ENCODE measurements at regions not wholly inside any gene's neighbourhood (a gene's known extent, or its start where the extent isn't known, plus 50 kb on each side); places are given as distances from the start of the nearest gene placed in this dataset.

DNA sequence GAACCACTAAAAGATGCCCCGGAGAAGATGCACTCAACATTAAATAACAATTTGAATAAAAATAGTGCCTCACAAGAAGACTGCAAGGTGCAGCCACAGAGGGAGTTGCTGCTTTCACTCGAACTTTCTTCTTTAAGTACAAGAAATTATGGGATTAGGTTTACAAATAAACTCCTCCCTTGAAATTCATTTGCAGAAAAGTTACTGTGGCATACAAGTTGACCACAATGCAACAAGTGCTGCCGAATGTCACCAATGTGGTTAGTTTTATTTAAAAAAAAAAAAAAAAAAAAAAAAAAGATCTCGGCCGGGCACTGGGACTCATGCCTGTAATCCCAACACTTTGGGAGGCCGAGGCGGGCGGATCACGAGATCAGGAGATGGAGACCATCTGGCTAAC lies 76.8 kb upstream of the RAB4A start:
- DNase-seq, result no peak

DNA sequence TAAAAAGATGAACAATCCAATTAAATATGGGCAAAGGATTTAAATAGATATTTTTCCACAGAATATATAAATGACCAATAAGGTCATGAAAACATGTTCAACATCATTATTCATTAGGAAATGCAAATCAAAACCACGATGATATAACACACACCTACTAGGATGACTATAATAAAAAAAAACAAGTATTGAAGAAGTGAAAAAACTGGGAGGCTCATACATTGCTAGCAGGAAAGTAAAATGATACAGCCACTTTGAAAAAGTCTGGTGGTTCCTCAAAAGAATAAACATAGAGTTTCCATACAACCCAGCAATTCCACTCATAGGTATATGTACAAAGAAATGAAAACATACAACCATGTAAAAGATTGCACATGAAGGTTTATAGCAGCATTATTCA lies 75.7 kb upstream of the RAB4A start:
- no peak for DNase-seq

DNA sequence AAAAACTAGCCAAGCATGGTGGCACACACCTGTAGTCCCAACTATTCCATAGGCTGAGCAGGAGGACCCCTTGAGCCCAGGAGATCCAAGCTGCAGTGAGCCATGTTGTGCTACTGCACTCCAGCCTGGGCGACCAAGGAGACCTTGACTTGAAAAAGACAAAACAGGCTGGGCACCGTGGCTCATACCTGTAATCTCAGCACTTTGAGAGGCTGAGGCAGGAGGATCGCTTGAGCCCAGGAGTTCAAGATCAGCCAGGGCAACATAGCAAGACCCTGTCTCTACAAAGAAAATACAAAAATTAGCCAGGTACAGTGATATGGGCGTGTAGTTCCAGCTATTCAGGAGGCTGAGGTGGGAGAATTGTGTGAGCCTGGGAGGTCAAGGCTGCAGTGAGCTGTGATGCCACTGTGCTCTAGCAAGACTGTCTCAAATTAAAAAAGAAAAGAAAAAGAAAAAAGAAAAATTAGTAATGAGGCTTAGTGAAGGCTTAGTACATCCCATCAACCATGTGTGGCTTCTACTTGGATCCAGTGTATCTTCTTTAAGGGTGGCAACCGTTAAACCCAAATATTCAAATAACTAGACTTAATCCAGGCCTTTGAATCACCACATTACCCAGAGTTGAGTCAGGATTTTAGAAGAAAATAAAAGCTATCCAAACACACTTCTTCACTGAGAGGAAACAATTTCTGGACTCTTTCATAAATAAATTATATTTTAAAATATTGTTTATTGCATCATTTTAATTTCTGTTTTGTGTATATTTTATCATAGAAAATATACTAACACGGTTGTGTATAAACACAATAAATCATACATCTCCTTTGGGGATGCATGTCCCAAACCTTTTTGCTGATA lies 74.3 kb upstream of the RAB4A start:
- DNase-seq, result no peak

DNA sequence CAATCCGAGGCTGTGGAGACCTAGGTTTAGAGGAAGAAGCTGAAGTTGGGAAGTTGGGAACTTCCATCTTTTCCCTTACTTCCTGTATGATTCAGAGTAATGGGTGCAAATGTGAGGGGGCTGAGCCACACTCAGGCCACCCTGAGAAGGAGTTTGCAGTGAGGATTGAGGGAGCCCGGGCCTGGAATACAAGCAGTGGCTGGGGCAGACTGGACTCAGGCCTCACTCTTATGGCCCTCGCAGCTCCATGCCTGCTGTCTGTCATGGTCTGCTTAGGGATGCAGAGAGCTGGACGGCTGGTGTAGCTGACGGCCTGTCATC lies 73.7 kb upstream of the RAB4A start:
- no peak for DNase-seq

DNA sequence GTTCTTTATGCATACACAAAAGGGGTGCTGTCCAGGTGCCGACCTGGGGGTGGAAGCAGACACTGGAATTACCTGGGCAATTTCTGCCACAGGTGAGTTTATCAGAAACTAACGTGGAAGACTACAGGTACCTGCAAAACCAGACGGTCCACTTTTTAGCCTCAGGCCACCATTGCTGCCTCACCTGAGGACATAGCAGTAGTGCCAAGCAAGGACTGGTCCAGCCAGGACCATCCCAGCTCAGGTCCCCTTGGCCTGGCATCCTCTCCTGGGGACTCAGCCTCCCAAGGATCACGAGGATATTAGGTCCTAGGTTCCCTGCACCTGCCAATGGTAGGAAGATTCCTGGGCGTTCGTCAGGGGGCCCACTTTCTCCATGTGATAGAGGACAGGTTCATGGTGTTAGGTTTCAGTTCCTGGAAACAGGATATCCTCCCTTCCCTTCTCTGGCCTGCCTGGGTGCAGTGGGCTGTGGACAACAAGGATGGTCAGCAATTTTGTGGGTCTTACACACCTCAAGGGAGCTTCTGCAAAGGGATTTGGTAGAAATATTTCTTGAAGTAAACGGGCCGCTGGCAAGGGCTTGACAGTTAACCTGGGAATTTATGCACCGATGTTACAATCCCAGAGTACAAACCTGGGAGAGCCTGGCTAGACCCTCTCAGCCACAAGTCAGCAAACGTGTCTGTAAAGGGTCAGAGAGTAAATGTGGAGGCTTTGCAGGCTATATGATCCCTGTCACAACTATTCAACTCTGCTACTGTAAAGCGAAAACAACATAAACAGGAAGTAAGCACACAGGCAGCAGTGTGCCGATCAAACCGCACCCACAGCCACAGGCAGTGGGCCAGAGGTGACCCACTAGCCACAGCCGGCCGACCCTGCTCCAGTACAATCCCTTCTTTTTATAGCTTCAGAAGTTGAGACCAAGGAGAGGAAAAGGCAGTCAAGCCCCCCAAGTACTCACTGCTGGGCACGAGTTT lies 71.4 kb upstream of the RAB4A start:
- no peak for DNase-seq

DNA sequence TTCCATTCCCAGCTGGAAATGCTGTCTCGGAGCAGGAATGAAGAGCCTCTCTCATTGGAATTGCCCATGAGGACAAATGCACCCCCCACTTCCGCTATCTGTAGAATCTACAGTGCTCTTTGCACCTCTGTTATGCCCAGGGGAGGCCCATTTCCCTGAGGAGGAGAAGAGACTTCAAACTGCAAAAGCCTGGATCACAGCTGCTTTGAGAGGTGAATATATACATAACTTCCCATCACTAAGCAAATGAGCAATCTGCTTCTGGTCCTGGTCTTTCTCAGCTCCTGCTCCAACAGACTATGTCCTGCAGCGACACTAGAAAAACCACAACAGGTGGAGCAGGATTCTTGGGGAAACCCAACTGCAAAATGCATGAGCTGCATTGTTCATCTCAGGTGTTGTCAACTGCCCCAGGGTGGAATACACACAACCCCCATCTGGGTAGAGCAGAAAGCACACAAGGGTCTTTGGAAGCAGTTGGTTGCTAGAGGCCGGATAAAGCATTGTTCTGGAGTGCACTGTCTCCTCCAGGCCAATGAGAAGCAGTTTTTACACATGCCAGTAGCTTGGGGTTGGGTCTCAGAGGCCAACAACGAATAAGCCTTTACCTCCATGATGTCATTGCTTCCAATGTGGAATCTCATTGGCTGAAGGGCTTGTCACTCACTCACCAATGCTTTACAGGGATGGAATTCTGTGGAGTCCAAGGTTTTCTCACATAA lies 67.7 kb upstream of the RAB4A start:
- DNase-seq, result no peak

DNA sequence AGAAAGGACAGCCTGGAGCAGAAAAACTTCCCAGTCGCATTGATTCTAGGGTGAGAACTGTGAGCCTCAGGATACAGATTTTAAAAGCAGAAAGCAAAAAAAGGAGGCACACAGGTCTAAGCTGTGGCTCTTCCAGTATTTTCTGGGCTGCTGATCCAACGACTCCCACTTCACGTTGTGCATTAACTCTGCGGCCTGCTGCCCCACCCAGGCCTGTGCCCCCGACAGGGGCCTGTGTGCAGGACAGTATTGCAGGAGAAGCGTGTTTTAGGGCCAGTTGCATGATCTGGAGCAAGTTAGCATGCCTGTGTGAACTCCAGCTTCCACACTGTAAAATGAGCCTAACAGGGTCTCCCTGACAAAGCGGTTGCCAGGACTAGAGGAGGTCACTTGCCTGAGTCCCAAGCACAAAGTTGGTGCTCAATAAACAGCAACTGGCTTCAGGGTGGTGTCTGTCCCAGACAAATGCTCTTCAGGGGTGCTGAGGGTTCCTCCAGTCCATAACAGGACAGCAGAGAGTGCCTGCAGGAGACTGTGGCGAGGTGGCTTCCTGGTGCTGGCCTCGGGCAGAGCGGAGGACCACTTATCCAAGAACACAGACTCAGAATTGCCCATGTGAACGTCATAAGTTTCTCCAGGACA lies 66.8 kb upstream of the RAB4A start:
- no peak for DNase-seq

DNA sequence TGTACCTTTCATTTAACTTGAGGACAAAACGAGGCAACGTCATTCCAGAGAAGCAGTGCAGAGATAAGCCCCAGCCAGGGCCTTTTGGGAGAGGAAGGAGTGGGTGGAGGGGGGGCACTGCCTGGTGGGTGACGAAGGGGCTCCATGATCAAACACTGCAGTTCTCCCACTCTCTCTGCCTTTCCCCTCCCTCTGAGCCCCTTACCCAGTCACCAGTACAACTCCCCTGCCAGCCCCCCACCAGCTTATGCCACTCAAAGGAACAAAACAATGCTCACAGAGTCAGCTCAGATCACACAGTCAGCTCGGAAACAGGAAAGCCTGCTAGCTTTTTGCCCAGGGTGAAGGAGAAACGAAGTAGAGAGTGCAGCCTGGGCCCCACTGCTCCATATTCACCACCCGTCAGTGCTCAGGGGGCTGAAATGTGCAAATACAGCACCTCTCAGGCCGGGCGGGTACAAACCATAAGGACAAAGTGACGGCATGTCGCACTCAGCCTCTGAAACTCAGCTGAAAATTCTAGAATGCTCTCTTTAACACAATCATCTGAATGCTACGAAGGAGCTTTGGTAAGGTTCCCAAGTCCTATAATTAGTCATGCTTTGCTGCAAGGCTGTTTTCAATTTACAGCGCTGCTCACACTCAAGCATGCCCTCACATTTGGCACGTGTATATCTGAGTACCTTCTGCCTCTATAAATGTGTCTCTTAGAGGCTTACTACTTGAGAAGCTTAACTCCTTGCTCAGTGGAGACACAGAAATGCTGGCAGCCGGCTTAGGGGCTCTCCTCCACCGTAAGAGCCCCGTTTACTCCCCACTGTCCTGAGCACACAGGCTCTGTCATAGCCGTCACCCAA lies 65.8 kb upstream of the RAB4A start:
- DNase-seq, result no peak

DNA sequence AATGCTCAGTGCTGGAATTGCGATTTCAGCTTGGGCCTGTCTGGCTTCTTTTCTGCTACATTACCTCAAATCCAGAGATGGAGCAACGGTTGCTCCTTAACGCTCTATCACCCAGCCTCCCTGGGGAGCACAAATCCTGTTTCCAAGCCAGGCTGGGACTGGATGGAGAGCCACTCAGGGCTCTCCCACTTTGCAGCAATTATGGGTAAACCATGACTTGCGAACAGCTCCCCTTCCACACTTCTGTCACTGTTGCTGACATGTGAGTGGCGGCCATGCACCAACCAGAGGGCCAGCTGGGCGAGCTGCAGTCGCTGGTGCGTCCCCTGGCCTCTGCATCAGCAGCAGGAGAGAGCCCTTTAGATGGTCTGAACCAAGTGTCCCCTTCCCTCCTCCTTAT lies 65.1 kb upstream of the RAB4A start:
- DNase-seq, result no peak

DNA sequence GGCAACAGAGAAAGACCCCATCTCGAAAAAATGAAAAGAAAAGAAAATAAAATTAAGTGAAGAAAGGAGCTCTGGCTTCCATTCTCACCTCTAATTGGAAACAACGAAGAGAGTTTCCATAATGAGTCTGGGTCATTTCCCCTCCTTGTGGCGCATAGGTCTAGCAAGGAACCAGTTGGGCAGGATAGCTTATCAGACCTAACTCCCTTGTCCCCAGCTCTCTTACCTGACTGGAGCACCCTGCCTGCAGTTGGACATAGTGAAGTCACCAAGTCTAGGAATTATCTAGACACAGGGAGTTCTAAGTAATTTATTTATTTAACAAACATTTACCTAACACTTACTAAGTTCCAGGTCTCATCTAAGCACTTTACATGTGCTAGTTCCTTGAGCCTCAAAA lies 63.0 kb upstream of the RAB4A start:
- no peak for DNase-seq

DNA sequence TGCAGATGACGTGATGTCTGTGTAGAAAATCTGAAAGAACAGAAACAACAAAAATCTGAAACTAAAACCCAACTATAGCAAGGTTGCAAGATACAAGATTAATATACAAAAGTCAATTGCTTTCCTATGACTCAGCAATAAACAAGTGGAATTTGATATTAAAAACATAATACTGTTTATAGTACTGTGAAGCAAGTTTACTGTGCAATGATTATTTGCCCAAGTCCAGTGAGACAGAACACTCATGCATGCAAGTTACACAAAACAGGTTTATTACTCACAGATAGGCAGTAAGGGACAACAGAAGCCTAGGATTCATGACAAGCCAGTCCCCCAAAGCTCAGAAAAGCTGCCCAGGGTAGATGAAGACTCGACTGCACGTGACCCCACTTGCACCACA lies 62.4 kb upstream of the RAB4A start:
- DNase-seq, result no peak

DNA sequence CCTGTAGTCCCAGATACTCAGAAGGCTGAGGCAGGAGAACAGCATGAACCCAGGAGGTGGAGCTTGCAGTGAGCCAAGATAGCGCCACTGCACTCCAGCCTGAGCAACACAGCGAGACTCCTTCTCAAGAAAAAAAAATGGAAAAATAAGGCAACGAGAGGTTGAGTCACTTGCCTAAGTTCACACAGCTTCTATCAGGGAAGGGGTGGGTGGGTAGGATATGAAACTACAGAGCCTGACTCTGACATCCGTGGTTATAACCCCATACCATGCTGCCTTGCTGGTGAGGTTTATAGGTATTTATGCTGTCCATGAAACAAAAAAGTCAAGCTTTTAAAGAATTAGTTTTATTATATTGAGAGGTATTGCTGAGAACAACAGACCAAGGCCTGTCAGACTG lies 61.5 kb upstream of the RAB4A start:
- DNase-seq, result no peak

DNA sequence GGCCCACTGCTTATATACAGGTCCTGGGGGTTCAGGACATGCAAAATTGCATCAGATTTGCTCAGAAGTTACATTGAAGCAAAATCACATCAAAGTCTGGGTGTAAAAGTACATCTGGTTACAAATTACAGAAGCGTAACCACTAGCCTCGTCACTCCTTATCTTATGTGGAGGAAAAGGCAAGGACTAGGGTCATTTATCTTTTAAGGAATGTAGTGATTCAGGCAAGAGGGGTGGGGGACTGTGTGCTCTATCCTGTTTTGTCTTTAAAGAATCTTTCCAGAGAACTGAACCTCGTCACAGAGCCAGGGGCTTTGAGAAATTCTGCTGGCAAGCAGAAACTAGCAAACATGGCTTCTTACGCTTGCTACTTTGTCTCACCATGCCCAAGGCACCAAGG lies 61.1 kb upstream of the RAB4A start:
- DNase-seq, result no peak

DNA sequence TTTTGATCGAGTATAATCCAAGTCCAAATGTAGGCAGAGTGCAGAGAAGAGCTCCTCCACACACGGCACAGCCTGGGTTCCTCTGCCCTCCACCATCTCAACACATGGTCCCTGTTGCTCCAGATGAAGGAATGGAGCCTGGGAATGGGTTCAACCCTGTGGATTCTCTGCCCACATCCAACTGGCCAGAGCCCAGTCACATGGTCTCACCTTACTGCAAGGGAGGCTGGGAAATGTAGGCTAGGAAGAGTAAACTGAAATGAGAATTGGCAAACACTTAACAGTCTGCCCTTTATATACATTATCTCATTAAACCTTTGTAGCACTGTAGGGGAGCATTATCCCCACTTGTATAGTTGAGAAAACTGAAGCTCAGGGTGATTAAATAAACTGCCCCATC lies 60.1 kb upstream of the RAB4A start:
- DNase-seq, result no peak

DNA sequence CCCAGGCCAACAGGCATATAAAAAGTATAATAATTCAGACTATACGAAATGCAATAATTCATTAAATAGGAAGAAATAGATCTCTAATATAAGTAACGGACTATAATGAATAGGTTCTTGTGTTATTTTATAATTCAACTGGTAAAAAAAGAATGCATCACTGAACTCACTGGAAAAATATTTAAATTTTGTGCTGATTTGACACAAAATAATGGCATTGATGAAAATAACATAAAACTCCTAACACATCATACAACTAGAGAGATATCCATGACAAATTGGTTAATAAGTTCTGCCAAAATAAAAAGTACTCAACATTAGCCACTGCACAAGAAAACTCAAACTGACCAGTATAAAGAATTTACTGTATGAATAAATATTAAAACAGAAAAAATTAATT lies 57.1 kb upstream of the RAB4A start:
- DNase-seq, result no peak

DNA sequence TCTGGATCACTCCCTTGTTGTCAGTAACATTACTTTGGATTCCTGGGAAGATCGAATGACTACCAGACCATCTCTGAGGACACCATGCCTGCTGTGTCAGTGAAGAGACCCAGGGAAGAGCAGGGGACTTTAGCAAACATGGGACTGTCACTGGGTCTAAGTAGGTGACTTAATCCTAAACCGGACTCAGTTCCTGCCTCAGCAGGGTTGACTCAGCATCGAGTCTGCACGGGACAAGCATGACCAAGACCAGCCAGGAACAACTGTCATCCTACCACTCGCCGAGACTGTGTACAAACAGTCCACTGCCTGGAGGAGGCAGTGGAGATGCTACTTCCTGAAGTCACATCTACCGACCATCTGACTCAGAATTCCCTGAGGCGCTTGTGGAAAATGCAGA lies 53.2 kb upstream of the RAB4A start:
- DNase-seq, result no peak

DNA sequence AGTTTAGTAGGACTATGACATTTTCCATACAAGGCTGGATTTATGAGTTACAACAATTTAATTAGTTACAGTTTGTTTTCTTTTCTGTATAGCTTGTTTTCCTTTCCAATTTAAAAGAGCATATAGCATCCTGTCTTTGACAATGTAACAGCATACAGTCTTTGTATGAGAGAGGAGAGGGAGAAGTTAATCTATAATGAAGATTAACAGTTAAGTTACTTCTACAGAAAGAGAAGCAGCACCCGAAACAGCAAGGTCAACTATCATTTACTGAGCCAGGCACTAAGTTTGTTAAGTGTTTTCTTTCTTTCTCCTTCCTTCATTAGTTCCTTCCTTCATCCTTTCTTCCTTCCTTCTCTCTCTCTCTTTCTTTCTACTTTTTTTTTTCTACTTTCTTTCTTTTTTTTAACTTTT lies 52.3 kb upstream of the RAB4A start:
- DNase-seq, result no peak

DNA sequence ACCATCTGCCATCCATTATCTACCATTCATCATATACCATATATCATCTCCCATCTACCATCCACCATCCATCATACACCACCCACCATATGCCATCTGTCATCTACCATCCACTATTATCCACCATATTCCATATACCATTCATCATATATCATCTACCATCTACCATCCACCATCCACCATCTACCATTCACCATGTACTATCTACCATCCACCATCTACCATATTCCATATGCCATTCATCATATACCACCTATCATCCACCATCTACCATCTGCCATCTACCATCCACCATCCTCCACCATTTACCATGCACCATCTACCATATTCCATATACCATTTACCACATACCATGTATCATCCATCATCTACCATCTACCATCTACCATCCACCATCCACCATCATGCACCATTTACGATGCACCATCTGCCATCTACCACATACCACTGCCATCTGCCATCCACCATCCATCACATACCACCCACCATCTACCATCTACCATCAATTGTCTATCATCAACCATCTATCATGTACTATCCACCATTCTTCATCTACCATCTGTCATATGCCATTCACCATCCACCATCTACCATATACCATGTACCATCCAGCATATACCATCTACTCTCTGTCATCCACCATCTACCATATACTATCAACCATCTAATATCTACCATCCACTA lies 50.6 kb upstream of the RAB4A start:
- no peak for DNase-seq

DNA sequence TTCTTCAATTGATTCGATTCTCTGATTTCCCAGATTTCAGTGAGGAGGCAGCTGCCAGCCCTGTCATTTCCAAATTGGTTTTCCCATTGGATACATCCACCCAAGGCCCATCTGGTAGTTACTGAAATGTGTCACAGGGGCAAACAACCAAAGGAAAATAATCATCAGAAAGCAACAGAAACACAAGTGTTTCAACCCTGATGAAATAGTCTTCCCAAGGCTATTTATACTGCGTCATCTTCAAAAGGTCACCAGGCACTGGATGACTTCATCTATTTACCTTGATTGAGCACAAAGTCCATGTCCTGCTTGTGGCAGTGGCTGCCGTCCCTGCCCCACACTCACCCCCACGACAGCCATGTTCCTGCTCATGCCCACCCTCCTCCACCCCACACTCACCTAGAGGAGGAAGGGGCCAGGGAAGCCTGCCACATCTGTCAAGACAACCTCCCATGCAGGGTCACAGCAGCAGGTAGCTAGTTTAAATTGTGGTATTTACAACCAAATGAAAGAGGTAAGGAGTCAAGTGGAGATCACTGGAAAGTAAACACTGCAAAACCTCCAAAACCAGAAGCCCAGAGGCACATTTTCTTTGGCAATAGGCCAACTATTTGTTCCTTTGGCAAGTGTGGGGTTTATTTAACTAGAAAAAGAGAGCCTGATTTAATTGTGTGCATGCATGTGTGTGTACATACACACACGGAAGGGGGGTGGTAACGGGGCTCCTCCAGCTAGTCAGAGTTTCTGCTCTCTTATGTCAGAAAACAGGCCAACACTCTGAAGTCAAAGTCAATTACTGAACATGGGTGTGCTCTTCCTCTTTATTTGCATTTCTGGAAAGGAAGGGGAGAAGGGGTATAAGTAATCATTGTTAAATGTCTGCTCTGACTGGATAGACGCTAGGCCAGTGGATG lies 49.5 kb upstream of the RAB4A start:
- DNase-seq, result no peak
